ENCODE measurements at regions not wholly inside any gene's neighbourhood (a gene's known extent, or its start where the extent isn't known, plus 50 kb on each side); places are given as distances from the start of the nearest gene placed in this dataset.
A peak's percentile ranks its signal among the peaks of the same experiment; 100 is the strongest.

DNA sequence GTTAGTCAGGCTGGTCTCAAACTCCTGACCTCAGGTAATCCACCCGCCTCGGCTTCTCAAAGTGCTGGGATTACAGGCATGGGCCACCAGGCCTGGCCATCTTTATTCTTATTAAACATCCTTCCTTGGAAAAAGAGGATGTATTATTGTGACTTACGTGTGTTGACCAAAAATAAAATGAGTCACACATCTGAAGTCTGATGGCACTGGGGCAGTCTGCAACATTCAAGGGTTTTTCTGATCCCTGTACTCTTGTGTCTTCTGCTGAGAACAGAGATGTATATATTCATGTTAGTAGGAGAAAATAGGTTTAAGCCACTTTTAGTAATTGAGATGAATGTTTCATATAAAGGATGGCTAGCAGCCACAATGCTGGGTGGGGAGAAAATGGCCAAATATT lies 129.9 kb upstream of the RIPOR2 start:
- TF ChIP-seq, protein P1, sequence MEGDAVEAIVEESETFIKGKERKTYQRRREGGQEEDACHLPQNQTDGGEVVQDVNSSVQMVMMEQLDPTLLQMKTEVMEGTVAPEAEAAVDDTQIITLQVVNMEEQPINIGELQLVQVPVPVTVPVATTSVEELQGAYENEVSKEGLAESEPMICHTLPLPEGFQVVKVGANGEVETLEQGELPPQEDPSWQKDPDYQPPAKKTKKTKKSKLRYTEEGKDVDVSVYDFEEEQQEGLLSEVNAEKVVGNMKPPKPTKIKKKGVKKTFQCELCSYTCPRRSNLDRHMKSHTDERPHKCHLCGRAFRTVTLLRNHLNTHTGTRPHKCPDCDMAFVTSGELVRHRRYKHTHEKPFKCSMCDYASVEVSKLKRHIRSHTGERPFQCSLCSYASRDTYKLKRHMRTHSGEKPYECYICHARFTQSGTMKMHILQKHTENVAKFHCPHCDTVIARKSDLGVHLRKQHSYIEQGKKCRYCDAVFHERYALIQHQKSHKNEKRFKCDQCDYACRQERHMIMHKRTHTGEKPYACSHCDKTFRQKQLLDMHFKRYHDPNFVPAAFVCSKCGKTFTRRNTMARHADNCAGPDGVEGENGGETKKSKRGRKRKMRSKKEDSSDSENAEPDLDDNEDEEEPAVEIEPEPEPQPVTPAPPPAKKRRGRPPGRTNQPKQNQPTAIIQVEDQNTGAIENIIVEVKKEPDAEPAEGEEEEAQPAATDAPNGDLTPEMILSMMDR (conservative IDR thresholded peaks at IDR 0.05): no peak
- no peak for TF ChIP-seq ZFX (IDR thresholded peaks at IDR 0.05)

DNA sequence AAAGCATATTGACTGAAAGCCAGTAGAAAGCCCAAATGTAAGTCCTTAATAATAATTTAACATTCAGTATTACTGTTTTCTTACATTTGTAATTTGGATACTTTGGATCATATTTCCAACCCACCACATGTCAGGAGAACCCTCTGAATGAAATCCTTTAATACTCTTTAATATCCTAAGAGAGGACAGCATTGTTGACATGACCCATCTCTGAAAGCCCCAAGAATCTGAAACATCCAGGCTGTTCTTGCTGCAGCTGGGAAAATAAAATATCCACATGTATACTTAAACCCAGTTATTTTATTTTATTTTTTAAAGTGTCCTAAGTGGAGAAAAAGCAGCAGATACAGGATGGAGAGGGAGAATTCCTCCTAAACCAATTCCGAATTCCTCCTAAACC lies 130.8 kb upstream of the RIPOR2 start:
- TF ChIP-seq ZFX (IDR thresholded peaks at IDR 0.05): no peak
- TF ChIP-seq, protein P1 (conservative IDR thresholded peaks at IDR 0.05): no peak
- no peak overlapping the region for H3K27ac ChIP-seq

More for the DNA sequence above, 129.9 kb upstream of the RIPOR2 start:
- H3K27ac ChIP-seq: no peak overlapping the region

DNA sequence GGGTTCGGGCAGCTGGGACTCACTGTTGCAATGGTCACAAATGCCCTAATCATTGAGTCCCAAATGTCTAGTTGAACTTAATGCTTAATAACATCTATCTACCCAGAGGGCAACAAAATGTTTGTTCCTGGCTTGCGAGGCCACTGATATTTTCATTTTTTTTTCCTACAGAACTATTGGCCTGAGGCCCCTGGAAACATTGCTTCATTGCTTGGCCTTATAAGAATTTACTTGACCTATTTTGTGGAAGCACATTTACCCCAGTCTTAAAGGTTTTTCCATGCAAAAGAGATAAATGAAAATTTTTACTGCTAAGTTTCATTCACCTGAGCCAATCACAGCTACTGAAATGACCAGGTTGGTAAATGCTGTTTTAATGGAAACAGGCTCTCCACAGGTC lies 133.1 kb upstream of the RIPOR2 start:
- TF ChIP-seq, protein P1 (conservative IDR thresholded peaks at IDR 0.05): no peak
- no peak for TF ChIP-seq ZFX (IDR thresholded peaks at IDR 0.05)
- no peak overlapping the region for H3K27ac ChIP-seq

DNA sequence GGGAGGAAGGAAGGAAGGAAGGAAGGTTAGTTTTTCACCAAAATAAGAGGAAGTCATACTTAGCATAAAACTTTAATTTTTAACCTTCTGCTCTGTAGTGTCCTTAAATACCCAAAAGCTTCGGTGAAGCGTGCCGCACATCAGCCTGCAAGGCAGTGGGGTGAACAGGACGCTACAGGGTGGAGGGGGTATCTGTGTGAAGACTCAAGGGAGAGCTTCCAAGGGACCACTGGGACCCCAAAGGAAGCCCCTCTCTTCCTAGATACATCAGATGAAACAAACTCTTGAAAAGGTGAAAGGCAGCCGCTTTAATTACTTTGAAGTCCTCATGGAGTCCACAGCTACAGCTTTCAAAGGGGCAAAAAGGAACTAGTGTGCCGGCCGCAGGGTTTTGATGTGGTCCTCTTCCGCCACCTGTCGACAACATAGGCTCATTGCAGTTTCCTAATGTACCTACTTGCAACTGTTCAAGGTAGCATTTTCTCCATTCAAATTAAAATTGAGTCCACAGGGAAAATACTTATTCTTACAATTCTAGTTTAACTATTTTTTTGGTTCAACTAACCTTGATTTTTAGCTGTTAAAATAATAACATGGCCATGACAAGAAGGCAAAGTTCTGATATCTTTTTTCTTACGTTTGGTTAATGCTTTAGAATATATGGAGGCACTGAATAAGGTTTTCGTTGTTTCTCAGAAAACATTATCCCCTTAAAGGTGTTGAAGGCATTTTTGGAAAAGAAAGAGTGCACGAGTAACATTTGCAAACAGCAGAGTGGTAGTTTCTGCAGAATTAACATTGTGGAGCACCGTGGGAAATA lies 135.0 kb upstream of the RIPOR2 start:
- TF ChIP-seq ZFX (IDR thresholded peaks at IDR 0.05): no peak
- TF ChIP-seq, protein P1 (conservative IDR thresholded peaks at IDR 0.05): peak; percentile 91
- H3K27ac ChIP-seq: peak overlapping the region; percentile 34; the same call in 1 of the 2 replicates

DNA sequence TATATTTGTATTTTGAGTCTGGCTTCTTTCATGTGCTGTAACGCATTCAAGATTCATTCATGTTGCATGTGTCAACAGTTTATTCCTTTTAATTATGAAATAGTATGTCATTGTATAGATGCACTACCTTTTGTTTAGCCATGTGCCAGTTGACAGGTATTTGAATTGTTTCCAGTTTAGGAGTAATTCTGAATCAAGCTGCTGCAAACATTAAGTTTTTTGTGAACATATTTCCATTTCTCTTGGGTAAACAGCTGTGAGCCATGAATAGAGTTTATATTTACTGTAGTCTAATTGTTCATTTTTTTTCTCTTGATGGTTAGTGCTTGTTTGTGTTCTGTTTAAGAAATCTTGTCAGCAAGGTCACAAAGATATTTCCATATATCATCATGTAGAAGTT lies 142.4 kb upstream of the RIPOR2 start:
- TF ChIP-seq ZFX (IDR thresholded peaks at IDR 0.05): no peak
- TF ChIP-seq, protein P1 (conservative IDR thresholded peaks at IDR 0.05): no peak
- no peak overlapping the region for H3K27ac ChIP-seq

DNA sequence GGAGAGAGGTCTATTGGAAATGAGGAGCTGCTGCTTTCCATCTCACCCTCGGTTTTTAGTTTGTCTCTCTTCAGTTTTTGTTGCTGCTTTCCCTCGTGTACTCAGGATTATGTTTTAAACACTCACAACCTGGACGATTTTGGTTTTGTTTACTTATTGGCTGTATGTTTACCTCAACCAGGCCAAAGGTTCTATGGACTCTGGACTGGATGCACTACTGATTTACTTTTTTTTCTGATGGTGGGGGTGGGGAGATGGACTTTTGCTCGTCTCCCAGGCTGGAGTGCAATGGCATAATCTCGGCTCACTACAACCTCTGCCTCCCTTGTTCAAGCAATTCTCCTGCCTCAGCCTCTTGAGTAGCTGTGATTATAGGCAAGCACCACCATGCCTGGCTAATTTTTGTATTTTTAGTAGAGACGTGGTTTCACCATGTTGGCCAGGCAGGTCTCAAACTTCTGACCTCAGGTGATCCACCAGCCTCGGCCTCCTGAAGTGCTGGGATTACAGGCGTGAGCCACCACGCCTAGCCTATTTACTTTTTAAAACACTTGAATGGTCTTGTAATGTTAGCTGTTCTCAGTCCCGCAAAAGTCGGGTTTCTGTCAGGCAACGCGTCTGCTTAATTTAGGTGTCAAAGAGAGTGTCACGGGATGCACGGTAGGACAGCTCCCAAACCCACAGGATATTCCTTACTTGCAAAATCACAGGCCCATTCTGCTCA lies 148.2 kb upstream of the RIPOR2 start:
- TF ChIP-seq ZFX (IDR thresholded peaks at IDR 0.05): no peak
- TF ChIP-seq, protein P1 (conservative IDR thresholded peaks at IDR 0.05): no peak
- no peak overlapping the region for H3K27ac ChIP-seq

DNA sequence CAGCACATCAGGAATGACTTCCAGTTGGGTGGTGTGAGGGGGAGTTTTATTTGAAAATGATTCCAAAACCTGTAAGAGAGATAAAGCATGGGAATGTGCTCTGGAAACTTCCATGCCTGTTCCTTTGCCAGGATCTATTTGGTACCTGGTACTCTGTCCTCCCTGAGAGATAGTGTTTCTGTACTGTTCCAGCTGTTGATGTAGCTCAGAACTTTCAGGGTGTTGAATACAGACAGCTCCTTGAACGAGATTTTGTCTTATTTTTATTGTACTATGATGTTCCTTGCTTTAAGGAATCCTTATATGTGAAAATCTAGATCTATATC lies 148.7 kb upstream of the RIPOR2 start:
- TF ChIP-seq ZFX (IDR thresholded peaks at IDR 0.05): no peak
- TF ChIP-seq, protein P1 (conservative IDR thresholded peaks at IDR 0.05): no peak
- H3K27ac ChIP-seq: no peak overlapping the region

Data from C4-2B (cell line).